Activated CD4-positive, alpha-beta T cell treated with anti-CD3 and anti-CD28 coated beads for 4 hours (primary cell): ENCODE measurements at regions not wholly inside any gene's neighbourhood (a gene's known extent, or its start where the extent isn't known, plus 50 kb on each side); places are given as distances from the start of the nearest gene placed in this dataset.

Source experiments
- DNase-seq, 2 donors: peaks; one replicate each; pipeline ENCODE4 v3.0.0-alpha.2; 2020

DNA sequence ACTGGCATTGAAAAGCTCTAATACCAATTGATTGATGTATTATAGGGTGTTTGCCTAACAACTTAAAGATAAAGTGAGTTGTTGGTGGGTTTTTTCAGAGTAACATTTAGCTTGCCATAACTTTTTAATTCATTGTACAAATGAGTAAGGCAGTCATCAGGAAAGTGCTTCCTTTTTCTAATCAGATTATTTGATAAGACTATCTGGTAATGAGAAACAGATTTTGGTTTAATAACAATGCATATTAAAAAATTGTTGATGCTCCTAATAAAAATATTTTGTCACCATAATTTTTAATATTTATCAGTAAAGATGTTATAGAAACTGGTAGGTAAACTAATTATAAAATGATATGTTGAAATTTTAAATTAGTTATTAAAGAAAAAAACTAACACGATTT lies 51.3 kb downstream of the BLTP1 start:
- DNase-seq = no peak

DNA sequence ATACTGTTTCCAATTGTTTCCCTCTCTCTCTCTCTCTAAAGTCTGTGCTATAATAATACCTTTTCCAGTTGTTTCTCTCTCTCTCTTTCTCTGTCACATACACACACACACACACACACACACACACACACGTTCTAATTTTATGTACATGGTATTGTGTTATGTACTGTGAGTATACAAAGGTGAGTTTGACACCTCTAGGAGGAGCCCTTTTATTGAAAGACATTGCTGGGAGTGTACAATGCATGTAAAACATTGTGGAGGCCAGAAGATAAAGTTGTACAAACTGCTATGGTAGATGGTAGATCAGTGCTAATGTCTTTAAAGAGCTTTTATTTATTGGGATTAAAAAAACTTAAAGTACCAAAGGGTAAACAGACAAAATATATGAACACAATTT lies 53.6 kb downstream of the BLTP1 start:
- no peak for DNase-seq

DNA sequence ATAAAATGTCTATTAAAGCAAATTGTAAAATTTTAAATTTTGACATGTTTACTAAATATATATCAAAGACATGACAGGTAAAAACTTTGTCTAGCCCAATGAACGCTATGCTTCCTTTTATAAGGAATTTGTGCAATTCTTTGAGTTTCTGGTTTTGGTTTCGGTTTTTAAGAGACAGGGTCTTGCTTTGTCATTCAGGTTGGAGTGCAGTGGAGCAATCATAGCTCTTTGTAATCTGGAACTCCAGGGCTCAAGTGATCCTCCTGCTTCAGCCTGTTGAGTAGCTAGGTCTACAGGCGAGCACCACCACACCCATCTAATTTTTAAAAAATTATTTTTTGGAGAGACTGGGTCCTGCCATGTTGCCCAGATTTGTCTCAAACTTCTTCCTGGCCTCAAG lies 60.7 kb downstream of the BLTP1 start:
- DNase-seq = no peak

DNA sequence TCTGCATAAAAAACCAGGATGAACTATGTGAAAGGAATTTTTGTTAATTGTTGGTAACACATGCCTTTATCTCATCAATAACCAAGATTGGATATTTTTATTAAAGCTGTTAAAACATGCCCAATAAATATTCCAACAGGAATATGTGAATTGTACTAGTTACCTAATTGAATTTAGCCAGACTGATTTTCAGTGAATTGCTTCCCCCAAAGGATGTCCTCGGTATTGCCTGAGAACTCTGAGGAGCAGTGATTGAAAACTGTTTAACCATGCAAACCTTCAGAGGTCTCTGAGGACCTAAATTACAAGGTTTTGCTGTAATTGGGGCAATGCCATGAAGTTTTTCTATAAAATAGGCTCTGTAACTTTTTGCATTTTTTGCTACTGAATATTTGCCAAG lies 66.6 kb downstream of the BLTP1 start:
- DNase-seq = peak in 1 of 2 donors; percentile 2

GRCh38 chr4:122219356-122219755 lies 67.2 kb downstream of the BLTP1 start:
- no peak for DNase-seq

GRCh38 chr4:122221322-122221721 lies 69.2 kb downstream of the BLTP1 start:
- no peak for DNase-seq

- DNase-seq = peak in 1 of 2 donors; percentile 10
Observed at GRCh38 chr4:122224348-122224747, 72.2 kb downstream of the BLTP1 start.

DNA sequence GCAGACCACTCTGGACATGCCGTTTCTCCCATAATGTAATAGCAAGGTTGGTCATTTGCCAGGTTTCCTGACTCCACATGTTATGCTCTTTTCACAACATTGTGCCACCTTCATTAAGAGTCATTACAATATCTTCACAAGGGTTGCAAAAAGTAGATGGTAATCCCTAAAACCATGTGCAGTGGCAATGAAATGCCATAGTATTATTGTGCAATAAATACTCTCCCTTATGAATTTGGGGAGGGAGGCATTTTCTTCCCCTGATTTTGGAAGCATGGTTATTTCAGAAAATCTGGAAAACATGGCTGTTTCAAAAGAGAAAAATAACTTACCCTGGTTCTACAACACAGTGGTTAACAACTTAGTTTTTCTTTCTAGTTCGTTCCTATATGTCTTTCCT lies 75.1 kb downstream of the BLTP1 start:
- no peak for DNase-seq

DNA sequence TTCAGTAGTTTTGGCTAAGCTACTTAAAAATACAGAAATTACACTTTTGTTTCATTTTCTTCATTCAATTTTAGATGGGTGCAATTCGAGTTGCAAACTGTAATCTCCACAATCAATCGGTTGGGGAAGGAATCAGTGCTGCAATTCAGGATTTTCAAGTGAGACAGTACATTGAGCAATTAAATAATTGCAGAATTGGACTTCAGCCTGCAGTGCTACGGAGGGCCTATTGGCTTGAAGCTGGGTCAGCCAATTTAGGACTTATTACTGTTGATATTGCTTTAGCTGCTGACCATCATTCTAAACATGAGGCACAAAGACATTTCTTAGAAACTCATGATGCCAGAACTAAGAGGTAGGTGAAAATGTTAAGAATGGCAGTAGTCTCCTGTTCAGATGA lies 77.7 kb downstream of the BLTP1 start:
- no peak for DNase-seq

GRCh38 chr4:122232633-122233032 lies 80.5 kb downstream of the BLTP1 start:
- no peak for DNase-seq

GRCh38 chr4:122234686-122235085 lies 82.6 kb downstream of the BLTP1 start:
- no peak for DNase-seq

GRCh38 chr4:122243785-122244184 lies 91.7 kb downstream of the BLTP1 start:
- DNase-seq = no peak

- no peak for DNase-seq
Observed at GRCh38 chr4:122244764-122245163, 92.6 kb downstream of the BLTP1 start.

DNA sequence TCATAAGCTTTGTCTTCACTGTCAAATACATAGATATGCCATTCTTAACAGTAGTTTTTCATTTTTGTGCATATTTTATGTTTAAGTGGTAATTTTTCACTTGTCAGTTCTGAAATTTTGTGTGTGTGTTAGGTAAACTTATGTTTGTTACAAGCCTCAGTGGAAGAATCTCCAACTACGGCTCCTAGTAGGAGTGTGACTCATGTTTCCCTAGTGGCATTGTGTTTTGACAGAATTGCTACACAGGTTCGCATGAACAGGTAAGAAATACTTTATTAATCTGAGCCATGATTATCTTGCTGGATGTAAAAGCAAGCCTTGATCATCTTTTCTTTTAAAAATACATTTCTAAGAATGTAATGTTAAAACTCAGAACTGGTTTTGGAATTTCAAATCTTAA lies 94.4 kb downstream of the BLTP1 start:
- no peak for DNase-seq

- DNase-seq = no peak
Observed at GRCh38 chr4:122249357-122249756, 97.2 kb downstream of the BLTP1 start.

GRCh38 chr4:122252584-122252983 lies 100.5 kb downstream of the BLTP1 start:
- DNase-seq = no peak

GRCh38 chr4:122259849-122260248 lies 107.7 kb downstream of the BLTP1 start:
- no peak for DNase-seq

- no peak for DNase-seq
Observed at GRCh38 chr4:122276359-122276758, 102.5 kb upstream of the ADAD1 start.

GRCh38 chr4:122278976-122279375 lies 99.8 kb upstream of the ADAD1 start:
- no peak for DNase-seq

DNA sequence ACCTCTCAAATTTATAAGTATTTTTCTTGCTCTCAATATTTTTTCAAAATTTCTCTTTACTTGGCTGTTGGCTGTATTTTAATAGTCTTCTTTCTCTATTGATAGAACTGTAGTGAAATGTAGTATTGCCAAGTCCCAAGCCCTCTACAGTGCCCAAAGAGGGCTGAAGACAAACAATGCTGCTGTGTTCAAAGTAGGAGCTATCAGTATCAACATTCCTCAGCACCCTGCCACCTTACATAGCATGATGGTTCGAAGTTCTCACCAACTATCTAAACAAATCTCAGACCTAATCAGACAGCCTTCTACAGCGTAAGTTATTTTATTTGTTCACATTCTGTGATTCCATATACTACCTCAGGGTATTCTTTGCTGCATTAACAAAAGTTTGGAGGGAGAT lies 99.1 kb upstream of the ADAD1 start:
- no peak for DNase-seq

DNA sequence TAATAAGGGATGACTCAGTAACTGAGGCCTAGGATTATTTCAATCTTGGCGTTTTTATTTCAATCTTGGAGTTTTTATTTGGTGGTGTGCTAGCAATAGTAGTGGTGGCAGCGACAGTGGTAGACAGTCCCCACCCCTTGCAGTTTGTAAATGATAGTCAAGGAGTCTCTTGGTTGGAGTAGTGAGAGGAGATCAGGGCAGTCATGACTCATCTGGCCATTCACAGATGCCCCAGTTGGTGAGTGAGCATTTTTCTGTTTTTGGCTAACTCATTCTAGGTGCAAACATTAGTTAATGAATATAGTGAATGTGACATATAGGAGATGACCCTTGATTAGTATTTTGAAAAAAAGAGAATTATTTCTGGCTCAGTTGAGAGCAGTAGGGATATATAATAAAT lies 93.5 kb upstream of the ADAD1 start:
- DNase-seq = no peak

DNA sequence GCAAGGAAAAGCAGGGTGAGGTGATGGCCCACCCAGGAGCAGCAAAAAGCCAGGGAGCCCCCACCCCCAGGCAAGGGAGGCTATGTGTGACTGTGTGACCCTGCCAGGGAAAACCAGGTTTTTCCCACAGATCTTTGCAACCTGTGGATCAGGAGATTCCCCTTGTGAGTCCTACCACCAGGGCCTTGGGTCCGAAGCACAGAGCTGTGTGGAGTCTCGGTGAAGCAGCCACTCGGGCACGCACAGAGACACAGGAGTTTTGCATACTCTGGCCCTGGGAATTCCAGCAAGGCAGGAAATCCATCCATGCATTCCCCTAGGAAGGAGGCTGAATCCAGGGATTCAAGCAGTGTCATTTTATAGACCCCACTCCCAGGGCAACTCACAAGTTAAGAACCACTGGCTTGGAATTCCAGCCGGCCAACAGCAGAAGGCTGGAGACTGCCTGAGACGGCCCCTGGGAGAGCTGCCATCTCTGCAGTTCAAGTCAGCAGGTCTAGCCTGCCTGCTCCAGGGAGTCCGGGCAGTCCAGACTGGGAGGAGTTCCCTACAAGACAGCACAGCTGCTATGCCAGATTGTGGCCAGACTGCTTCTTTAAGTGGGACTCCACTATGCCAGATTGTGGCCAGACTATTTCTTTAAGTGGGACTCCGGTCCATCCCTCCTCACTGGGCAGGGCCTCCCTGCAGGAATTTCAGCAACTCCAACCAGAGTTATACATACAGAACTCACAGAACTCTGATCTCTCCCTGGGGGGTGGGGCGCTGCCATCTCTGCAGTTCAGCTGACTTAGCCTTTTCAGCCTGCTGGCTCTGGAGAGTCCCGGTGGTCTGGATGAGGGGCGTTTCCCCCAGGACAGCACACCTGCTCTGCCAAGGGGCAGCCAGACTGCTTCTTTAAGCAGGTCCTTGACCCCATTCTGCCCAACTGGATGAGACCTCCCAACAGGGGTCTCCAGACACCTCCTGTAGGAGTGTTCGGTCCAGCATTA lies 85.1 kb upstream of the ADAD1 start:
- DNase-seq = no peak

GRCh38 chr4:122297694-122298093 lies 81.1 kb upstream of the ADAD1 start:
- DNase-seq = no peak

- DNase-seq = no peak
Observed at GRCh38 chr4:122300776-122301175, 78.0 kb upstream of the ADAD1 start.

GRCh38 chr4:122305853-122306252 lies 73.0 kb upstream of the ADAD1 start:
- no peak for DNase-seq
